Caco-2 (cell line): ENCODE measurements at regions not wholly inside any gene's neighbourhood (a gene's known extent, or its start where the extent isn't known, plus 50 kb on each side); places are given as distances from the start of the nearest gene placed in this dataset.

ENCODE experiments used
- BruUV-seq: library from RNA; stranded (reverse); fragments of 400-500 nt; replicated peaks from 2 replicates; lab custom pipeline; 2021; lab: Mats Ljungman, UMichigan
- CTCF ChIA-PET: fragments of 300-600 bp; sonication (Branson Sonifier 250); formaldehyde crosslinking; loops from one replicate; lab custom pipeline; 2022; ENCODE audit warnings: antibody characterized with exemption; lab: Charles Lee
- POLR2A ChIA-PET: fragments of 300-600 bp; sonication (Branson Sonifier 250); formaldehyde crosslinking; loops from one replicate; lab custom pipeline; 2022; ENCODE audit warnings: antibody characterized with exemption; lab: Charles Lee
- DNase-seq, 2 experiments: peaks; one replicate each; pipeline versions ENCODE4 v3.0.0 to v3.0.0-alpha.2; 2020 to 2022
- H3K27me3 ChIP-seq: replicated peaks from 2 replicates; pipeline ENCODE4 v1.6.0; 2011; ENCODE audit warnings: low read length; ENCODE audit not compliant: control insufficient read depth, insufficient read depth
- H3K36me3 ChIP-seq: 2 replicates; pipeline ENCODE4 v1.5.1; 2011; ENCODE audit warnings: low read length; ENCODE audit not compliant: control insufficient read depth, insufficient read depth
- H3K4me1 ChIP-seq: fragments of 250-450 bp; sonication (Bioruptor Pico); 2 replicates; pipeline ENCODE4 v1.5.1; 2020; ENCODE audit warnings: mild to moderate bottlenecking
- H3K4me3 ChIP-seq: 2 replicates; pipeline ENCODE4 v1.5.1; 2011; ENCODE audit warnings: low read depth, mild to moderate bottlenecking, control low read depth, low read length
- H3K9me3 ChIP-seq: fragments of 250-450 bp; sonication (Bioruptor Pico); 2 replicates; pipeline ENCODE4 v1.5.1; 2020; ENCODE audit warnings: mild to moderate bottlenecking, moderate library complexity
- H3K27ac Mint-ChIP-seq: one replicate; pipeline ENCODE4 v1.8.0; 2022; ENCODE audit warnings: mixed read lengths; ENCODE audit not compliant: unreplicated experiment
- H3K27me3 Mint-ChIP-seq: one replicate; pipeline ENCODE4 v1.8.0; 2022; ENCODE audit warnings: mixed read lengths; ENCODE audit not compliant: insufficient read depth, unreplicated experiment
- H3K36me3 Mint-ChIP-seq: one replicate; pipeline ENCODE4 v1.8.0; 2022; ENCODE audit warnings: mild to moderate bottlenecking, mixed read lengths; ENCODE audit not compliant: insufficient read depth, unreplicated experiment
- H3K4me1 Mint-ChIP-seq: one replicate; pipeline ENCODE4 v1.8.0; 2022; ENCODE audit warnings: low read depth, mixed read lengths; ENCODE audit not compliant: unreplicated experiment
- H3K4me3 Mint-ChIP-seq: one replicate; pipeline ENCODE4 v1.8.0; 2022; ENCODE audit warnings: mild to moderate bottlenecking, moderate library complexity, mixed read lengths; ENCODE audit not compliant: unreplicated experiment
- H3K9me3 Mint-ChIP-seq: one replicate; pipeline ENCODE4 v1.8.0; 2022; ENCODE audit warnings: mixed read lengths; ENCODE audit not compliant: unreplicated experiment
- CTCF ChIP-seq, 2 experiments: fragments of 200-600 bp in 1 of 2; IDR thresholded peaks; 1 replicate in 1 of 2; 2 replicates in 1 of 2; pipeline versions ENCODE4 v1.5.1 to v1.8.0; 2011 to 2022; ENCODE audit warnings: antibody characterized with exemption in 1 of 2, control low read depth in 1 of 2, inconsistent platforms in 1 of 2, low read depth in 1 of 2, low read length in 1 of 2, mild to moderate bottlenecking in 1 of 2, moderate library complexity in 1 of 2; ENCODE audit not compliant: insufficient read depth in 1 of 2, severe bottlenecking in 1 of 2, unreplicated experiment in 1 of 2
- intact Hi-C: fragments of 100-400 bp; cut with micrococcal nuclease; formaldehyde crosslinking; loops from one replicate; pipeline ENCODE4 v1.10.0; 2022; ENCODE audit not compliant: unreplicated experiment

- Mint-ChIP-seq H3K27me3 (no peaks in the 10 kb centered on the region), H3K27ac (peak overlapping the region; percentile 50), H3K4me1 (peaks cover 13% of the 10 kb centered on the region), H3K36me3 (no peaks in the 10 kb centered on the region), H3K9me3 (no peaks in the 10 kb centered on the region), H3K4me3 (no peak overlapping the region)
- TF ChIP-seq CTCF (IDR thresholded peaks at IDR 0.05; ENCODE audit: insufficient read depth in 1 of 2, low read depth in 1 of 2, low read length in 1 of 2, severe bottlenecking in 1 of 2, unreplicated experiment in 1 of 2) = no peak
- H3K36me3 ChIP-seq = no peaks in the 10 kb centered on the region
- H3K4me1 ChIP-seq = peaks cover 24% of the 10 kb centered on the region
- ChIA-PET CTCF (no interaction called here), POLR2A (no interaction called here)
- no peaks in the 10 kb centered on the region for H3K27me3 ChIP-seq
- H3K4me3 ChIP-seq = no peak overlapping the region
- no peak for DNase-seq
- BruUV-seq = no TSS peak
- 0 out of 2 replicates have a peak, but pooled peaks cover 5% of the 10 kb centered on the region for H3K9me3 ChIP-seq
- intact Hi-C loops = no loop called here
These were observed 370.6 kb upstream of the PROK2 start for GRCh38 chr3:72155391-72156064.

GRCh38 chr3:72154391-72155335, 369.7 kb upstream of the PROK2 start:
- Mint-ChIP-seq H3K9me3 (no peaks in the 10 kb centered on the region), H3K36me3 (no peaks in the 10 kb centered on the region), H3K27ac (peak overlapping the region; percentile 50), H3K4me3 (no peak overlapping the region), H3K27me3 (no peaks in the 10 kb centered on the region), H3K4me1 (peaks cover 15% of the 10 kb centered on the region)
- no peak for DNase-seq
- Histone ChIP-seq H3K36me3 (no peaks in the 10 kb centered on the region), H3K4me3 (no peak overlapping the region), H3K4me1 (peaks cover 33% of the 10 kb centered on the region), H3K27me3 (no peaks in the 10 kb centered on the region), H3K9me3 (0 out of 2 replicates have a peak, but pooled peaks cover 5% of the 10 kb centered on the region)
- no TSS peak for BruUV-seq
- CTCF ChIA-PET = no interaction called here
- intact Hi-C loops = no loop called here
- no peak for TF ChIP-seq CTCF (IDR thresholded peaks at IDR 0.05; ENCODE audit: insufficient read depth in 1 of 2, low read depth in 1 of 2, low read length in 1 of 2, severe bottlenecking in 1 of 2, unreplicated experiment in 1 of 2)
- POLR2A ChIA-PET = no interaction called here

GRCh38 chr3:72153477-72154314, 368.7 kb upstream of the PROK2 start:
- Histone ChIP-seq H3K4me1 (peaks cover 38% of the 10 kb centered on the region), H3K27me3 (no peaks in the 10 kb centered on the region), H3K4me3 (peak overlapping the region; percentile 29), H3K36me3 (no peaks in the 10 kb centered on the region), H3K9me3 (0 out of 2 replicates have a peak, but pooled peaks cover 5% of the 10 kb centered on the region)
- TF ChIP-seq CTCF (IDR thresholded peaks at IDR 0.05; ENCODE audit: insufficient read depth in 1 of 2, low read depth in 1 of 2, low read length in 1 of 2, severe bottlenecking in 1 of 2, unreplicated experiment in 1 of 2) = no peak
- ChIA-PET CTCF (no interaction called here), POLR2A (no interaction called here)
- no peaks in the 10 kb centered on the region for H3K36me3 Mint-ChIP-seq
- no peaks in the 10 kb centered on the region for H3K9me3 Mint-ChIP-seq
- no peaks in the 10 kb centered on the region for H3K27me3 Mint-ChIP-seq
- no TSS peak for BruUV-seq
- H3K27ac Mint-ChIP-seq = no peak overlapping the region
- DNase-seq = no peak
- no peak overlapping the region for H3K4me3 Mint-ChIP-seq
- peaks cover 21% of the 10 kb centered on the region for H3K4me1 Mint-ChIP-seq
- intact Hi-C loops = no loop called here
